ENCODE measurements at regions not wholly inside any gene's neighbourhood (a gene's known extent, or its start where the extent isn't known, plus 50 kb on each side); places are given as distances from the start of the nearest gene placed in this dataset.

DNA sequence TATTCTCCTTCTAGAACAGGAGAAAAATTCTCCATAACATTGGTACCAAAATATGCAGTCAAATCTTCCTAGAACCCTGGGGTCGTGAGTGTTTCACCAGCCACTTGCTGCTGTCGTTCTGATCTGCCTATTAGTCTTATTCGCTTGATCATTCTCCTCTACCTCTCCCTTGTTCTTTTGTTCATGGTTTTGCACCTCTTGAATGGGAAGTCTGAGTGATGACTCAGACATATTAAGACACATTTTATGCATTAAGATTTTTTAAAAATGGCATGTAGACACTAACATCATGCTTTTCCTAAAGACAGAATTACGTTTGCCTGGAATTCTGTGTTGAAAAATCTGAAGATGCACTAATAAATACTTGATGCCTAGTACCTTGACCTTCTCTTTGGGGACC is 159.2 kb upstream of the LRIG3 start:
- H3K36me3 ChIP-seq (replicated peaks in 1 of 2; ENCODE audit: control insufficient read depth in 1 of 2, insufficient read depth in 2 of 2, low read length in 2 of 2) = no peaks in the 10 kb centered on the region
- H3K27ac ChIP-seq (ENCODE audit: extremely low read length, insufficient read depth, low read length) = no peak overlapping the region
- H3K9me3 ChIP-seq (ENCODE audit: low read length) = no peaks in the 10 kb centered on the region
- H3K4me3 ChIP-seq (replicated peaks in 1 of 3; ENCODE audit: insufficient read depth in 1 of 3, low read depth in 2 of 3, low read length in 3 of 3) = no peak overlapping the region
- FAIRE-seq (no peak), ATAC-seq (no peak), DNase-seq (ENCODE audit: low spot score) (no peak)
- no peaks in the 10 kb centered on the region for H4K20me1 ChIP-seq (ENCODE audit: insufficient read depth, low read length)
- WGBS (ENCODE audit: low lambda C conversion rate) = 1% methylated on average over 4 of the region's 4 CpGs
- H3K4me2 ChIP-seq (ENCODE audit: low read depth, low read length) = no peak overlapping the region
- no peaks in the 10 kb centered on the region; a peak in 1 of 5 replicates for H3K27me3 ChIP-seq (ENCODE audit: control insufficient read depth in 1 of 2, insufficient read depth in 2 of 2, low read length in 2 of 2)
- H3K9ac ChIP-seq (ENCODE audit: insufficient read depth, low read depth, low read length) = no peak overlapping the region
- ChIA-PET CTCF (ENCODE audit: low intra/inter-chr PET ratio, low total read pairs) (no interaction called here), POLR2A (no interaction called here)
- intact Hi-C loops (cut with micrococcal nuclease; ENCODE audit: unreplicated experiment) = no loop called here
- no peaks in the 10 kb centered on the region for H3K79me2 ChIP-seq (ENCODE audit: insufficient read depth, low read length)
- in situ Hi-C loops (cut with HindIII; ENCODE audit: extremely low pct_ligation_motif_present, low pct_unique_long_range_greater_than_20kb) = no loop called here
- BruUV-seq (replicated peaks) = no TSS peak
- no peaks in the 10 kb centered on the region for H3K4me1 ChIP-seq (ENCODE audit: insufficient read depth, low read length)
- H2AFZ ChIP-seq (ENCODE audit: low read length) = no peak overlapping the region
- TF ChIP-seq ZNF772 (CRISPR knock-in tag; IDR thresholded peaks at IDR 0.05) (no peak), PHF21A (CRISPR knock-in tag; IDR thresholded peaks at IDR 0.05) (no peak), SIX4 (CRISPR knock-in tag; IDR thresholded peaks at IDR 0.05) (no peak)

GRCh38 chr12:59079002-59079401 is 158.7 kb upstream of the LRIG3 start:
- Histone ChIP-seq H3K9me3 (ENCODE audit: low read length) (no peaks in the 10 kb centered on the region), H3K4me1 (ENCODE audit: insufficient read depth, low read length) (no peaks in the 10 kb centered on the region), H3K27ac (ENCODE audit: extremely low read length, insufficient read depth, low read length) (no peak overlapping the region), H3K4me2 (ENCODE audit: low read depth, low read length) (no peak overlapping the region), H3K79me2 (ENCODE audit: insufficient read depth, low read length) (no peaks in the 10 kb centered on the region), H3K36me3 (replicated peaks in 1 of 2; ENCODE audit: control insufficient read depth in 1 of 2, insufficient read depth in 2 of 2, low read length in 2 of 2) (no peaks in the 10 kb centered on the region), H2AFZ (ENCODE audit: low read length) (no peak overlapping the region), H3K27me3 (ENCODE audit: control insufficient read depth in 1 of 2, insufficient read depth in 2 of 2, low read length in 2 of 2) (no peaks in the 10 kb centered on the region; a peak in 1 of 5 replicates), H3K4me3 (replicated peaks in 1 of 3; ENCODE audit: insufficient read depth in 1 of 3, low read depth in 2 of 3, low read length in 3 of 3) (no peak overlapping the region), H4K20me1 (ENCODE audit: insufficient read depth, low read length) (no peaks in the 10 kb centered on the region), H3K9ac (ENCODE audit: insufficient read depth, low read depth, low read length) (no peak overlapping the region)
- 0% methylated on average over 2 of the region's 2 CpGs for WGBS (ENCODE audit: low lambda C conversion rate)
- TF ChIP-seq ZNF337 (CRISPR knock-in tag; IDR thresholded peaks at IDR 0.05; ENCODE audit: borderline replicate concordance, low read depth) = no peak
- TF ChIP-seq NRL (CRISPR knock-in tag; IDR thresholded peaks at IDR 0.05; ENCODE audit: borderline replicate concordance) = no peak
- TF ChIP-seq RBM39 (IDR thresholded peaks at IDR 0.05; ENCODE audit: low read depth, low read length, poor library complexity, severe bottlenecking) = no peak
- no peak for TF ChIP-seq ZBTB7B (CRISPR knock-in tag; IDR thresholded peaks at IDR 0.05)
- no peak for TF ChIP-seq ZNF510 (CRISPR knock-in tag; IDR thresholded peaks at IDR 0.05; ENCODE audit: low read depth)
- no peak for TF ChIP-seq BRD4 (CRISPR knock-in tag; IDR thresholded peaks at IDR 0.05)
- no peak for TF ChIP-seq ZNF235 (CRISPR knock-in tag; IDR thresholded peaks at IDR 0.05; ENCODE audit: borderline replicate concordance)
- no peak for TF ChIP-seq NFKB2 (CRISPR knock-in tag; IDR thresholded peaks at IDR 0.05; ENCODE audit: borderline replicate concordance)
- TF ChIP-seq ERF (CRISPR knock-in tag; IDR thresholded peaks at IDR 0.05) = no peak
- TF ChIP-seq ZNF674 (CRISPR knock-in tag; IDR thresholded peaks at IDR 0.05; ENCODE audit: low read depth) = no peak
- no peak for TF ChIP-seq TSC22D2 (CRISPR knock-in tag; IDR thresholded peaks at IDR 0.05; ENCODE audit: borderline replicate concordance)
- no peak for TF ChIP-seq MEIS2 (CRISPR knock-in tag; IDR thresholded peaks at IDR 0.05)
- no peak for TF ChIP-seq NR2F6 (IDR thresholded peaks at IDR 0.05)
- no peak for TF ChIP-seq NR2F6 (CRISPR knock-in tag; IDR thresholded peaks at IDR 0.05)
- no peak for TF ChIP-seq ZNF383 (CRISPR knock-in tag; IDR thresholded peaks at IDR 0.05; ENCODE audit: borderline replicate concordance)
- TF ChIP-seq GTF2F1 (IDR thresholded peaks at IDR 0.05; ENCODE audit: low read length) = no peak
- TF ChIP-seq ZNF737 (CRISPR knock-in tag; IDR thresholded peaks at IDR 0.05; ENCODE audit: borderline replicate concordance) = no peak
- no peak for TF ChIP-seq POLR2AphosphoS5 (IDR thresholded peaks at IDR 0.05; ENCODE audit: low read depth, low read length)
- TF ChIP-seq RARG (CRISPR knock-in tag; IDR thresholded peaks at IDR 0.05; ENCODE audit: low read depth) = no peak
- POLR2A ChIA-PET = no interaction called here
- in situ Hi-C loops (cut with HindIII; ENCODE audit: extremely low pct_ligation_motif_present, low pct_unique_long_range_greater_than_20kb) = no loop called here
- BruUV-seq (replicated peaks) = no TSS peak
- no peak for ATAC-seq
- no peak for DNase-seq (ENCODE audit: low spot score)
- no peak for FAIRE-seq
- intact Hi-C loops (cut with micrococcal nuclease; ENCODE audit: unreplicated experiment) = no loop called here
- CTCF ChIA-PET (ENCODE audit: low intra/inter-chr PET ratio, low total read pairs) = no interaction called here

All from HepG2 (cell line).